HepG2 (cell line): ENCODE measurements at regions not wholly inside any gene's neighbourhood (a gene's known extent, or its start where the extent isn't known, plus 50 kb on each side); places are given as distances from the start of the nearest gene placed in this dataset.

Experiments used
- ATAC-seq: fragments of 200-7000 bp; cut with Tn5 transposase; 3 replicates; pipeline ENCODE4 v1.9.1; 2020; ENCODE audit warnings: mild to moderate bottlenecking, moderate library complexity
- BruUV-seq: library from RNA; stranded (reverse); fragments of 400-500 nt; replicated peaks from 2 replicates; lab custom pipeline; 2021; lab: Mats Ljungman, UMichigan
- CTCF ChIA-PET: fragments of 300-600 bp; formaldehyde crosslinking; extraction: SDS; loops from one replicate; lab custom pipeline; 2021; ENCODE audit warnings: low total read pairs, inconsistent platforms, low intra/inter-chr PET ratio; lab: Yijun Ruan, JAX
- POLR2A ChIA-PET: fragments of 350-600 bp; sonication (Branson Sonifier 250); formaldehyde crosslinking; loops from one replicate; lab custom pipeline; 2020; ENCODE audit warnings: antibody characterized with exemption, inconsistent platforms; lab: Yijun Ruan, JAX
- DNase-seq: peaks from one replicate; pipeline ENCODE4 v3.0.0-alpha.2; 2015; ENCODE audit warnings: low spot score
- FAIRE-seq: peaks from 3 replicates; lab custom pipeline; 2011; peaks lifted over from hg19 to GRCh38; lab: Jason Lieb, UNC
- H2AFZ ChIP-seq: one replicate; pipeline ENCODE4 v1.6.1; 2011; ENCODE audit warnings: low read length, inconsistent platforms
- H3K27ac ChIP-seq: fragments of 300-600 bp; 3 replicates; pipeline ENCODE4 v1.8.0; 2011; ENCODE audit warnings: mixed run types, mild to moderate bottlenecking, mixed read lengths, low read length, inconsistent platforms; ENCODE audit not compliant: insufficient read depth; ENCODE audit errors: extremely low read length
- H3K27me3 ChIP-seq, 2 experiments: fragments of 200-600 bp in 1 of 2; 2 replicates in 1 of 2; 3 replicates in 1 of 2; pipeline versions ENCODE4 v1.6.0 to v1.8.0; 2011; ENCODE audit warnings: low read length in 2 of 2, mild to moderate bottlenecking in 2 of 2, moderate library complexity in 2 of 2, inconsistent platforms in 1 of 2; ENCODE audit not compliant: insufficient read depth in 2 of 2, control insufficient read depth in 1 of 2
- H3K36me3 ChIP-seq, 2 experiments: fragments of 200-600 bp in 1 of 2; replicated peaks in 1 of 2; 2 replicates in 1 of 2; 3 replicates in 1 of 2; pipeline versions ENCODE4 v1.5.1 to v1.8.0; 2011; ENCODE audit warnings: low read length in 2 of 2, inconsistent platforms in 1 of 2; ENCODE audit not compliant: insufficient read depth in 2 of 2, control insufficient read depth in 1 of 2
- H3K4me1 ChIP-seq: 2 replicates; pipeline ENCODE4 v1.5.1; 2012; ENCODE audit warnings: low read length, inconsistent platforms; ENCODE audit not compliant: insufficient read depth
- H3K4me2 ChIP-seq: 2 replicates; pipeline ENCODE4 v1.6.0; 2011; ENCODE audit warnings: low read depth, low read length, inconsistent platforms
- H3K4me3 ChIP-seq, 3 experiments: fragments of 200-600 bp in 1 of 3; sonication (generic), shearing (Covaris generic) in 1 of 3; replicated peaks in 1 of 3; 2 replicates each; pipeline ENCODE4 v1.5.1; 2011 to 2016; ENCODE audit warnings: low read length in 3 of 3, inconsistent platforms in 2 of 3, low read depth in 2 of 3, mild to moderate bottlenecking in 2 of 3, control low read depth in 1 of 3, mixed read lengths in 1 of 3; ENCODE audit not compliant: insufficient read depth in 1 of 3
- H3K79me2 ChIP-seq: one replicate; pipeline ENCODE4 v1.6.1; 2011; ENCODE audit warnings: low read length, inconsistent platforms; ENCODE audit not compliant: insufficient read depth
- H3K9ac ChIP-seq: 2 replicates; pipeline ENCODE4 v1.6.0; 2011; ENCODE audit warnings: mild to moderate bottlenecking, low read depth, low read length, inconsistent platforms; ENCODE audit not compliant: insufficient read depth
- H3K9me3 ChIP-seq: 2 replicates; pipeline ENCODE4 v1.5.1; 2012; ENCODE audit warnings: mild to moderate bottlenecking, low read length
- H4K20me1 ChIP-seq: 2 replicates; pipeline ENCODE4 v1.6.0; 2011; ENCODE audit warnings: inconsistent platforms, mild to moderate bottlenecking, low read length, moderate library complexity; ENCODE audit not compliant: insufficient read depth
- CREB1 ChIP-seq, 2 experiments: fragments of 450-650 bp in 1 of 2; IDR thresholded peaks; 2 replicates each; pipeline ENCODE4 v1.6.1; 2016 to 2017; ENCODE audit warnings: control low read depth in 1 of 2, mild to moderate bottlenecking in 1 of 2, missing compliant biosample characterization in 1 of 2, missing genetic modification characterization in 1 of 2
- MED8 ChIP-seq: sonication (generic); formaldehyde crosslinking; IDR thresholded peaks from 2 replicates; pipeline ENCODE4 v1.8.1; 2023; ENCODE audit warnings: mild to moderate bottlenecking, missing genetic modification reagents; ENCODE audit not compliant: insufficient replicate concordance
- MEIS1 ChIP-seq: sonication (generic); formaldehyde crosslinking; IDR thresholded peaks from 2 replicates; pipeline ENCODE4 v1.9.0; 2021; ENCODE audit warnings: mild to moderate bottlenecking, missing genetic modification reagents, moderate library complexity, borderline replicate concordance
- RAD51 ChIP-seq: fragments of 450-650 bp; IDR thresholded peaks from 2 replicates; pipeline ENCODE4 v1.6.1; 2016; ENCODE audit warnings: borderline replicate concordance
- SAP130 ChIP-seq: IDR thresholded peaks from 2 replicates; pipeline ENCODE4 v1.6.1; 2016; ENCODE audit warnings: low read depth
- STAT5B ChIP-seq: sonication (generic); formaldehyde crosslinking; IDR thresholded peaks from 2 replicates; pipeline ENCODE4 v1.4.0; 2020; ENCODE audit warnings: missing genetic modification reagents
- ZFY ChIP-seq: sonication (generic); formaldehyde crosslinking; IDR thresholded peaks from 2 replicates; pipeline ENCODE4 v1.4.0; 2020; ENCODE audit warnings: missing genetic modification reagents
- ZNF414 ChIP-seq: sonication (generic); formaldehyde crosslinking; IDR thresholded peaks from 2 replicates; pipeline ENCODE4 v1.5.0; 2020; ENCODE audit warnings: missing genetic modification reagents
- ZNF432 ChIP-seq: sonication (generic); formaldehyde crosslinking; IDR thresholded peaks from 2 replicates; pipeline ENCODE4 v1.5.0; 2020; ENCODE audit warnings: missing genetic modification reagents, mild to moderate bottlenecking, borderline replicate concordance
- ZNF569 ChIP-seq: sonication (generic); formaldehyde crosslinking; IDR thresholded peaks from 2 replicates; pipeline ENCODE4 v1.5.0; 2020; ENCODE audit warnings: mild to moderate bottlenecking, missing genetic modification reagents, moderate library complexity, borderline replicate concordance
- ZNF878 ChIP-seq: sonication (generic); formaldehyde crosslinking; IDR thresholded peaks from 2 replicates; pipeline ENCODE4 v1.8.1; 2023; ENCODE audit warnings: mild to moderate bottlenecking, missing genetic modification reagents, moderate library complexity
- WGBS: methylation state at CpG from one replicate; pipeline ENCODE4 v1.1.6; 2017; ENCODE audit warnings: low lambda C conversion rate; 5-methylcytosine and 5-hydroxymethylcytosine counted together
- in situ Hi-C: cut with HindIII; loops from 2 replicates; pipeline ENCODE4 v1.10.0; 2017; ENCODE audit warnings: low pct_unique_long_range_greater_than_20kb; ENCODE audit not compliant: extremely low pct_ligation_motif_present
- intact Hi-C: fragments of 100-400 bp; cut with micrococcal nuclease; formaldehyde crosslinking; loops from one replicate; pipeline ENCODE4 v1.10.0; 2022; ENCODE audit not compliant: unreplicated experiment

- BruUV-seq: no TSS peak
- no peaks in the 10 kb centered on the region for H3K4me1 ChIP-seq
- ATAC-seq: no peak
- no peaks in the 10 kb centered on the region for H3K79me2 ChIP-seq
- no peak overlapping the region for H3K9ac ChIP-seq
- CTCF ChIA-PET: no interaction called here
- H2AFZ ChIP-seq: no peak overlapping the region
- FAIRE-seq: no peak
- DNase-seq: no peak
- no peak overlapping the region for H3K4me2 ChIP-seq
- H3K36me3 ChIP-seq: no peaks in the 10 kb centered on the region
- H3K9me3 ChIP-seq: no peaks in the 10 kb centered on the region; the same call in 1 of the 2 replicates
- H3K4me3 ChIP-seq: no peak overlapping the region
- no peaks in the 10 kb centered on the region for H4K20me1 ChIP-seq
- no peak overlapping the region for H3K27ac ChIP-seq
- TF ChIP-seq CREB1 (IDR thresholded peaks at IDR 0.05) (no peak), CREB1 (CRISPR knock-in tag; IDR thresholded peaks at IDR 0.05) (no peak), ZFY (CRISPR knock-in tag) (no peak), ZNF878 (no peak), SAP130 (CRISPR knock-in tag) (no peak)
- in situ Hi-C loops: no loop called here
- no peaks in the 10 kb centered on the region for H3K27me3 ChIP-seq
- intact Hi-C loops: no loop called here
- POLR2A ChIA-PET: no interaction called here
Observed at GRCh38 chr15:38153781-38154180, 98.9 kb upstream of the SPRED1 start.

GRCh38 chr15:38154255-38154654 lies 98.4 kb upstream of the SPRED1 start:
- intact Hi-C loops (no loop called here), in situ Hi-C loops (no loop called here)
- no peak for DNase-seq
- H3K36me3 ChIP-seq: no peaks in the 10 kb centered on the region
- ChIA-PET POLR2A (no interaction called here), CTCF (no interaction called here)
- WGBS: 0% methylated on average over 1 of the region's 1 CpG
- H3K79me2 ChIP-seq: no peaks in the 10 kb centered on the region
- no TSS peak for BruUV-seq
- no peak overlapping the region for H3K27ac ChIP-seq
- no peak for ATAC-seq
- H2AFZ ChIP-seq: no peak overlapping the region
- H3K27me3 ChIP-seq: no peaks in the 10 kb centered on the region
- no peaks in the 10 kb centered on the region for H3K4me1 ChIP-seq
- peak; percentile 74; the same call in 1 of the 2 replicates for TF ChIP-seq RAD51
- TF ChIP-seq STAT5B (CRISPR knock-in tag): no peak
- no peak for TF ChIP-seq MEIS1 (CRISPR knock-in tag)
- no peak for TF ChIP-seq ZNF432 (CRISPR knock-in tag)
- no peak for TF ChIP-seq MED8
- no peak for TF ChIP-seq ZNF569
- no peak for TF ChIP-seq ZNF414 (CRISPR knock-in tag)
- TF ChIP-seq, all 625 proteins: peak for 1
- no peaks in the 10 kb centered on the region for H4K20me1 ChIP-seq
- no peak overlapping the region for H3K4me3 ChIP-seq
- H3K9me3 ChIP-seq: no peaks in the 10 kb centered on the region; the same call in 1 of the 2 replicates
- H3K4me2 ChIP-seq: no peak overlapping the region
- H3K9ac ChIP-seq: no peak overlapping the region
- FAIRE-seq: no peak
